H1 (cell line): ENCODE measurements at regions not wholly inside any gene's neighbourhood (a gene's known extent, or its start where the extent isn't known, plus 50 kb on each side); places are given as distances from the start of the nearest gene placed in this dataset.

ENCODE experiments used
- MAX ChIP-seq: IDR thresholded peaks from 2 replicates; pipeline ENCODE4 v1.6.1; 2012; ENCODE audit warnings: inconsistent platforms

GRCh38 chr5:103808464-103809106 lies 246.0 kb upstream of the NUDT12 start (continued):
- no peak for TF ChIP-seq MAX
